Right lung (tissue), 2 donors: ENCODE measurements at regions not wholly inside any gene's neighbourhood (a gene's known extent, or its start where the extent isn't known, plus 50 kb on each side); places are given as distances from the start of the nearest gene placed in this dataset.

ENCODE experiments used
- DNase-seq, 2 donors: peaks; one replicate each; pipeline ENCODE4 v3.0.0-alpha.2; 2013

- DNase-seq: peak in 1 of 2 donors; percentile 24
Observed at GRCh38 chr7:46811529-46811928, 770.4 kb downstream of the TNS3 start.

- no peak for DNase-seq
Observed at GRCh38 chr7:46810986-46811385, 770.9 kb downstream of the TNS3 start.

DNA sequence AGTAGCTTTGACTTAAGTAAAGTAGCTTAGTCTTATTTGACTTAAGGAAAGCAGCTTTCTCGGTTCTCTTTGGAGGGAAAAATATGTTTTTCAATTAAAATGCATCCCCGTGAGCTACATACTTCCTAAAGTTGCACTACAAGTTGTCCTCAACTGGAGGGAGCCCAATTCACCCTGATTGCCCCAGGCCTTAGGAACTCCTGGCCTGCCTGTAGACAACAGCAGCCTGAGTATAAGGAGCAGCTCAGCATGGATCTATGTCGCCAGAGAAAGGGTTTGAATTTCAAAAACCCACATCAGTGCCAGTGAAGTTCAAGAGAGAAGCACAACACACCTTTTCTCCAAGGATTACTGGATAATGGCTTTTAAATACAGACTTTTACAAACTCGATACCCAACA, 772.0 kb downstream of the TNS3 start:
- no peak for DNase-seq

GRCh38 chr7:46806856-46807255, 775.1 kb downstream of the TNS3 start:
- DNase-seq: no peak

DNA sequence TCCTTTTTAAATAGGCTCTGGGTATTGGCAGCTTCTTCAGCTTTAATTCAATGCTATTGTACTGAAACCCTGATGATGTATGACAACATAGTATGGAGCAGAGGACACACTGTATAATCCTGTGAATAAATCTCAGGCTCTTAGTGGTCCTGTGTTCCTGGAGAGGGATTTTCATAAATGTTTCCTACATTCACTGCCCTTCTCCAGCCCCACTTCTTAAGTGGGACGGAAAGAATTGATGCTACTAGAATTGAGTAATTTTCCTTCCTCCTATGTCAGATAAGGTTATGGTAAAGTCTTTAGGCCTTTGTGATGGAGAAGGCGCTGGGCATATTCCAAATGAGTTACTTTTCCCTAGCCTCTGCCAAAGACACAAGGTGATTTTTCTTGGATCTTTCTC, 779.4 kb downstream of the TNS3 start:
- no peak for DNase-seq

DNA sequence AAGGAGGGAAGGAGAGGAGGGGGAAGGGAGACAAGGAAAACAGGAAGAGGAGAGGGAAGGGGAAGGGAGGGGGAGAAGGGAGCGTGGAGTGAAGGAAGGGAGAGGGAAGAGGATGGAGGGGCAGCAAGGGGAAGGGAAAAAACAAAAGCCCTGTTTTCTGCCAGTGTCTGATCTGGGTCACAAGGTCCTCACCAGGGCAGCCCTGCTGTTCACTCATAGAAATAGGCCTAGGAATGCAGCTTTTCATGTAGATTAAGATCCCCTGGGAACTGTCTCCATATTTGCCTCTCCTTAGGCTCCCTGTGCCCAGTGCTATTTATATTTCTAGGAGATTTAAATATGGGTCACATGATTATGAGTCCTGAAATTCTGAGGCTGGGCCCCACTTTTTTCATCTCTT, 790.7 kb downstream of the TNS3 start:
- DNase-seq: no peak

- no peak for DNase-seq
Observed at GRCh38 chr7:46786995-46787394, 794.9 kb downstream of the TNS3 start.

DNA sequence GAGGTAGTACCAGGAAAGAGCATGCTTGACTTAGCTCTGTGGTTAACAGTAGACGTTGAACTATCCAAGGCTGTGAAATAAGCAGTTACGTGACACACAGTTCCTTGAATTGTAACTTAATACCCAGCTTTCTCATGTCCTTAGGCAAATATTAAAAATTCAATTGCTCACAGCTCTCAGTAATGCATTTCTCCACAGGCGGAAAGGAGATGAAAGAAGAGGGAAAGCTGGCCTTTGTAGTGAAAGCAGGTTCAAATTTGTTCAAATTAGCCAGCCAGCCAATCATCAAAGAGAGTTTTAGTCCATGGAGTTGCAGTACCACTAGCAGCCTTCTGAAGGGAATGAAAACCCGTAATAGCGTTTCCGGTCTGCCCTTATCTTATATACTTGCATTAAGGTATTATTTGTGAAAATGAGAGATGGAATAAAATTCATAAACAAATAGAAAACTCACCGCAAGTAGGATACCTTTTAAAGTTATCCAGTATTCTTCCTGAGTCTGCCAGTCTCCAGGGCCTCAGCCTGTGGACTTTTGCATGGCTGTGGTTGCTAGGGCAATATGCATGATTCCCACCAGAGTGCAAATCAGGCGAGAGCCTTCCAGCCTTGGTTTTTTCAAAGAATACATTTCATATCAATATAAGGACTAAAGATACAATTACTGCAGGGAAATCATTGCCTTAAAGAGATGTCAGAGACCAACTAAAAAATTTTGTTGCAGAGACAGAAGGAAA, 795.5 kb downstream of the TNS3 start:
- peak; percentile 10 to 11 for DNase-seq

GRCh38 chr7:46784732-46785131, 797.2 kb downstream of the TNS3 start:
- no peak for DNase-seq

DNA sequence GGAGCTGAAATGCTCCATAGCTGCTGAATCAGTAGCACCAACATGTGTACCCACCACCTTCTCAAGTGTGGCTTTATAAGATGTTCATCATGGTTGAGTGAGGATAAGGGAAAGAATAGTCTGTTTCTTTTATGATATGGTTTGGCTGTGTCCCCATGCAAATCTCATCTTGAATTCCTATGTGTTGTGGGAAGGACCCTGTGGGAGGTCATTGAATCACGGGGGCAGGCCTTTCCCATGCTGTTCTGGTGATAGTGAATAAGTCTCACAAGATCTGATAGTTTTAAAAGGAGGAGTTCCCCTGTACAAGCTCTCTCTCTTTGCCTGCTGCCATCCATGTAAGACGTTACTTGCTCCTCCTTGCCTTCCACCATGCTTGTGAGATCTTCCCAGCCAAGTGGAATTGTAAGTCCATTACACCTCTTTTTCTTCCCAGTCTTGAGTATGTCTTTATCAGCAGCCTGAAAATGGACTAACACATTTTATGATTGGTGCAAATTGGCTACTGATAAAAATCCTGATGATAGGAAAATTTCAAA, 799.9 kb downstream of the TNS3 start:
- no peak for DNase-seq

DNA sequence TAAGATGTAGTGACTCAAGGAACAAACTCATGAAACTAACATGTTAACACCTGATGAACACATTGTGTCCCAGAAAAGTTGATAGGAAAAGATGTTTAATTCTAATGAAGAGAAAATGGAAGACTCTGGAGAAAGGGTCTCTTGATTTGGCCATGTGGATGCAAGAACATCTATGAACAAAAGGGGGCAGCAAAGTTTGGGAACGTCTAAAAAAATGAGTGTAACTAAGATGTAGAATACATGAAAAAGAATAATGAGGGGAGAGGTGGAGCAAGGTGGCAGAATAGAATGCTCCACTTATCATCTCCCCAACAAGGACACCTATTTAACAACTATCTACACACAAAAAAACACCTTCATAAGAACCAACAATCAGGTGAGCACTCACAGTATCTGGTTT, 805.1 kb downstream of the TNS3 start:
- no peak for DNase-seq

- DNase-seq: no peak
Observed at GRCh38 chr7:46775776-46776175, 806.1 kb downstream of the TNS3 start.

DNA sequence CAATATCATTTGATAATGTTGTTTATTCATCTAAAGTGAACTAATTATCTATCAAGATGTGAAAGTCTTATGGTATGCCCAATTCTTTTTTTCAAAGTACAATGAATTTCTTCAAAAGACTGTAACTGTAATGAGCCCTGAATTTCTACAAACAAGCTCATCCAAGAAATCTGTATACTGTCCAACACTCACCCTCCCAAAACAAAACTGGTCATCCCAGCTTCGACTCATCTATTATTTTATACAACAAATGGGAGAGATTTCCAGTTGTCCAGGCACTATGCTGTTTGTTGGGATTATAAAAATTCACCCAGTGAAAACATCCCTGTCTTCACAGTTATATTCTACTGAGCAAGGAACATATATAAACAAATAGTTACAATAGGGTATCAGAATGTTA, 806.9 kb downstream of the TNS3 start:
- no peak for DNase-seq

DNA sequence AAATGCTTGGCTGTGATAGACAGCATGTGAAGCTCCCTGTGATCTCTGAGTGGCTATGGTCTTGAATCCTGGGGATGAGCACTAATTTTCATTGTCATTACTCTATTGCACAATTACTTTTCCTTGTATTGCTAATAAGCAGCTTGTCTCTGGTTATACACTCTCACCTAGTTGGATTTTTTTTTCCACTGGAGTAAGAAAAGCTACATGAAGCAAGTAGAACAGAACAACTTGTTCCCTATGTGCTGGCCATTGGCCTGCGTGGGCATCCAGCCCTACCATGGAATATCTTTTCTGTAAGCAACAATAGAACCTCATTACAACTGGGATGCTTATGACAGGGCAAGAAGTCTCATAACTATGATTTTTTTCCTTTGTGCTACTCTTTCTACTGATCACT, 807.4 kb downstream of the TNS3 start:
- no peak for DNase-seq

GRCh38 chr7:46772776-46773175, 809.1 kb downstream of the TNS3 start:
- no peak for DNase-seq

- no peak for DNase-seq
Observed at GRCh38 chr7:46767071-46767470, 814.8 kb downstream of the TNS3 start.

DNA sequence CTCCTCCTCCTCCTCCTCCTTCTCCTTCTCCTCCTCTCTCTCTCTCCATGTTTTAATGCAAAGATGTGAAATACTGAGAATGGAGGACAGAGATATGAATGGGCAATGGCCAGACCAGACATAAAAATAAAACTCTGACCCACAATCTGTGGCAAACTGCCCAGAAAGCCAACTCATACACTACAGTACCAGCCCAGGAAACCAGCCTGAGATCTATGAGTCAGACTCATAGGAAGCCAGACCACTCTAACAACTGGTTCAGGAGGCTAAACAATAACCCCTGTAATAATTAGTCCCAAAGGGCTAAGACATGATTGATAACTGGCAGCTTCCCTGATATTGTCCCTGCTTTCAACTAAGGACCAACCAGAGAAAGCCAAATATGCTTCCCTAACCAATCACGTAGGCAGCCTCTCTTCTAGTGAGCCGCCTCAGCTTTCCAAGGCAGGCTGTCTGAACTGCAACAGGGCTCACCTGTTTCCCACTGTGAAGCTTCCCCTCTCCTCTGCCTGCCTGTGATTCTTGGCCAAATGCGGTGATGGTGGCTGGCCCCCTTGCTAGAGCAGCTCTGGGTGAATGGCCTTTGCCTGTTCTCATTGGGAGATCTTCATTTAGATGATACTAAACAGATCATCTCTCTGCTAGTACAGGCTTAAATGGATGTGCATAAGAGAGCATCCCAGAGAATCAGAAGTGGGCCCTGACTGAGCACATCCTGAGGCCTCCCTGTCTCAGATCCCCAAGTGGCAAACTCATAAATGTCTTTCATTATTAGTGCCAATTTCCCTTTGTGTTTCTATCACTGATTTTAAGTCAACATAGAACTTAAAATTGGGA, 817.6 kb downstream of the TNS3 start:
- no peak for DNase-seq

GRCh38 chr7:46763344-46763743, 818.6 kb downstream of the TNS3 start:
- DNase-seq: no peak

- no peak for DNase-seq
Observed at GRCh38 chr7:46759711-46760480, 822.0 kb downstream of the TNS3 start.

- no peak for DNase-seq
Observed at GRCh38 chr7:46756996-46757395, 824.9 kb downstream of the TNS3 start.

- DNase-seq: no peak
Observed at GRCh38 chr7:46756256-46756655, 825.7 kb downstream of the TNS3 start.
